Occipital lobe (tissue), 1 donor: ENCODE measurements at regions not wholly inside any gene's neighbourhood (a gene's known extent, or its start where the extent isn't known, plus 50 kb on each side); places are given as distances from the start of the nearest gene placed in this dataset.

Experiments
- DNase-seq: peaks from one replicate; lab custom pipeline; 2025; lab: John Stamatoyannopoulos, UW

DNA sequence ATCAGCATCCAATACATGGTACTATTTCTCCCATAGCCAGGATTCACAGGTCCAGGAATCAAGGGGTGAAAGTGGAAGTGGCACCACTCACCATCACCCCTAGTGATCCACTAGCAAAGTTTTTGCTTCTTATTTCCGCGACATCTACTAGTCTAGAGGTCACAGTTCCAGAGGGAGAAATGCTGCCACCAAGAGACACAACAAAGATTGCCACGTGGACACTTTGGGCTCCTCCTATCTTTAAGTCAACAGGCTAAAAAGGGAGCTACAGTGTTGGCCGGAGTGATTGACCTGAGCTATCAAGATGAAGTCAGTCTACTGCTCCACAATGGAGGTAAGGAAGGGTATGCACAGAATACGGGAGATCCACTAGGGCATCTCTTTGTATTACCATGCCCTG, 178.2 kb downstream of the AKR1D1 start:
- DNase-seq, result no peak

DNA sequence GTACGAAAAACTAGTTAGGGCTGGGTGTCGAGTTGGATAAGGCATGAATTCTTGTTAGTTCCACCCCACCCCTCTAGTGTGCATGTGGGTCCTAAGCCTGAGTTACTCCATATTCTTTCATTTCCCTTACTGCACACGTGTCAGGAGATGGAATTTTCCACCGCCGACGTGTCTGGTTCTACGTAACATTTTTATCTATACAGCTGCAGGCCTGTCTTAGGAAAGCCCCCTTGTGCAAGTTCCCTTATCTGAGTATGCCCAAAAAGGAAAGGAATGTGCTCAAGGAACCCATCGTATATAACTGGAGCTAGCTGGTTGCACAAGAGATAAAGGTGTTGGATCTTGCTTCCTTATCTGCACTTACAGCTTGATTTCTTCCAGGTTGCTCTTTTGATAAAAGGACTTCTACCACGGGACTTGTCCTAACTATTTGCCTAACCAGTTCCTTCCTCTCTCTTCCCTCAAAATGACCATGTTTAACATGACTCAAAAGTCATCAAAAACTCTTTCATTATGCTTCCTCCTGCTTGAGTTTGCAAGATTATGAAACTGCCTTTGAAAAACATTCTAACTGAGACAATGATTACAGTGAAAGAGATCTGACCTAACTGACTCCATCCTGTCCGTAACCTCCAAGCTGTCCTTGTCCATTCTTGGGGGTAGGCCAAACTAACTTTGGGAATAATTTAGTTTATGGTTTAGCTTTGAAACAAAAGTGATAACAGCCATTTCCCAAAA, 181.4 kb downstream of the AKR1D1 start:
- DNase-seq, result no peak

DNA sequence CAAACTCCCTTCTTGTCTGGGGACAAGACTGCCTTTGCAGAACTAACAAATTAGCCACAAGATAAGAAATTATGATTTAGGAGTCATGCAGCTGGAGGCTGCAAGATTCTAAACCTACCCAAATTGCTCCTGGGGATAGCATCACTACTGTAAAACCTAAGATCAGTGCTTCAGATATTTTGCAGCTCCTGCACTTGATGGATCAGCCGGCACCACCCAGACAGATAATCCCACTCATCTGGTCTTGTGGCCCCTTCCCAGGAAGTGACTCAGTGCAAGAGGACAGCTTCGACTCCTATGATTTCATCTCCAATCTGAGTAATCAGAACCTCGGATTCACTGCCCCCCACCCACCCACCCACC, 181.9 kb downstream of the AKR1D1 start:
- no peak for DNase-seq

DNA sequence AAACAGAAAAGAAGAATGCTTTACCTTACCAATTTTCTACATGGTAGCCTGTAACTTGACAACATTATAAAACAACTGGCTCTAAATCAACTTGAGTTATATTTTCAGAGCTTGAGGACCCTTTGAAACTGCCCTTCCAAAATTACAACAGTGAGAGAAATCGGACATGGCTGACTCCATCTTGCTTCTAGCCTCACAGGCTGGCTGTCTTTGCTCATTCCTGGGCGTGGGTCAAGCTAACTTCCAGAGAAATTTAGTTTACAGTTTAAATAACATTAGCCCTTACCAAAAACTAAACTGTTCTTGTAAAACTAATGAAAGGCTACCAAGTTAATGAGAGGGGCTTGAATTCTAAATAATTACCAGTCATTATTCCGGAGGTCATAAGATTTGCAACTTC, 183.4 kb downstream of the AKR1D1 start:
- DNase-seq, result no peak

DNA sequence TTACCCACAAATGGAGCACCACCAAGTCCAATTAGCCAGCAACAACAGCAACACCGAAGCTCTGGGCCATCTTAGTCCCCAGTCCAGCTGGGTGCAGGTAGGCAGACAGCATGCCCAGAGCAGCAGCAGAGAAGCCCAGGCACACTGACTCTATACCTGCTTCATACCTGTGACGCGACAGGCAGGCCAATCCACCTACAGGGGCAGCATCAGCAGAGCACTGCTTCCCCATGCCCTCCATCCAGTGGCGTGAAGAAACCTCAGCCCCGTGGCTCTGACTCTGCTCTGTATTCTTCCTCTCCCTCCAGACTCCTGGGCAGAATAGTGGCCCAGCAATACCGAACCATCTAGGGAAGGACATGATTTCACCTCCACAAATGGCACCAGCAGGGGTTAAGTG, 191.7 kb downstream of the AKR1D1 start:
- no peak for DNase-seq

DNA sequence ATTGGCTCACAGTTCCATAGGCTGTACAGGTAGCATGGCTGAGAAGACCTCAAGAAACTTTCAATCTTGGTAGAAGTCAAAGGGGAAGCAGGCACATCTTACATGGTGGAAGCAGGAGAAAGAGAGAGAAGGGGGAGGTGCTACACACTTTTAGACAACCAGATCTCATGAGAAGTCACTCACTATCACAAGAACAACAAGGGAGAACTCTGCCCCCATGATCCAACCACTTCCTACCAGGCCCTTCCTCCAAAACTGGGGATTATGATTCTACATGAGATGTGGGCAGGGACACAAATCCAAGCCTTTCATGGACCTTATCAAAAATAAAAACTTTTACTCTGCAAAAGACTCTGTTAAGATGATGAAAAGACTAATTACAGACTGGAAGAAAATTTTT, 183.2 kb upstream of the TRIM24 start:
- no peak for DNase-seq

DNA sequence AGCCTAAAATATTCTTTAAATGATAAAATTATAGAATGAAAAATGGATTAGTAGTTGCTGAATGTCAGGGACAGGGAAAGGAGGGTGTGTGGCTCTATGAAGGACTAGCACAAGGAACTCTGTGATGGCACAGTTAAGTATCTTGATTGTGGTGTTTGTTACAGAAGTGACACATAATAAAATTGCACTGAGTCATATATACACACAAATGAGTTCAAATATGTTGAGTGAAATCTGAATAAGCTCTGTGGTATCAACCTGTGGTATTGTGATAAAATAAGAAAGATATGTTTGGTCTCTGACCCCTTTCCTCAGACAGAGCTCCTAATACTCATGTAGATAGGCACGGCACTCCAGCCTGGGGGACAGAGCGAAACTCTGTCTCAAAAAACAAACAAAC, 181.5 kb upstream of the TRIM24 start:
- DNase-seq, result no peak

DNA sequence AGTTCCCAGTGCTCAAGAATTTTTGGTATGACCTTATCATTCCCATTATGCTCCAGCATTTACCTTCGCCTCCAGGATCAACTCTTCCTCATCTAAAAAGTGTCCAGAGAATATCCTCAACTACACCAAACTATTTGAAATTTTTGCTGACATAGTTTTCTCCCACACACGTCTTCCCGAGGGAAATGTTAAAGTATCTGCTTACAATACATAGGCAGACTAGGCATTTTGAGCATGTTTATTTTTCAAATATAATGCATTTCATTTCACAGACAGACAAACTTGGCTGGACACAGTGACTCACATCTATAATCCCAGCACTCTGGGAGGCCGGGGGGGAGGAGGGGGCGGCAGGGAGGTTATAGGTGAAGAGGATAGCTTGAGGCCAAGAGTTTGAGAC, 177.1 kb upstream of the TRIM24 start:
- no peak for DNase-seq

DNA sequence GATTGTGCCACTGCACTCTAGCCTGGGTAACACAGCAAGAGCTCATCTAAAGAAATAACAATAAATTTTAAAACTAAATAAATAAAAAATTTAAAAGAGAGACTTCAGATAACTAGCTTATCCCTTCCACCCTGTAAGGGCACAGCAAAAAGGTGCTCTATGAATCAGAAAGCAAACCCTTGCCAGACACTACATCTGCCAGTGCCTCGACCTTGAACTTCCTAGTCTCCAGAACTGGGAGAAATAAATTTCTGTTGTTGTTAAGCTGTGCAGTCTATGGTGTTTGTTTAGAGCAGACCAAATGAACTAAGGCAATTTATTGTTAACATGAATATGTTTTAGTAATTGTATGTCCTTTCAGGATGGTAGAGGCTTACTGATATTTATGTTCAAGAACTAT, 174.9 kb upstream of the TRIM24 start:
- no peak for DNase-seq

DNA sequence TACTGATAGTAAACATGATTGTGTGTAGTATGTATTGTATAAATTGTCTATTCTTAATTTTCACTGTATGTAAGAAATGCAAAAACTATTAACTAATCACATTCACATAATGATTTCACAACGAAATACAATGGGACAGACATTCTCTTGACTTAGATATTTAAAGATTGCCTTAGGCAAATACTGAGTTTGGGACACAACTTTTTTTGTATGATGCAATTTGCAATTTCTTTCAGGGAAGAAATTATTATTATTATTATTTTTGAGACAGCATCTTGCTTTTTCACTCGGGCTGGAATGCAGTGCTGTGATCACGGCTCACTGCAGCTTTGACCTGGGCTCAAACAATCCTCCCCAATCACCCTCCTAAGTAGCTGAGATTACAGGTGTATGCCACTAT, 173.2 kb upstream of the TRIM24 start:
- no peak for DNase-seq

DNA sequence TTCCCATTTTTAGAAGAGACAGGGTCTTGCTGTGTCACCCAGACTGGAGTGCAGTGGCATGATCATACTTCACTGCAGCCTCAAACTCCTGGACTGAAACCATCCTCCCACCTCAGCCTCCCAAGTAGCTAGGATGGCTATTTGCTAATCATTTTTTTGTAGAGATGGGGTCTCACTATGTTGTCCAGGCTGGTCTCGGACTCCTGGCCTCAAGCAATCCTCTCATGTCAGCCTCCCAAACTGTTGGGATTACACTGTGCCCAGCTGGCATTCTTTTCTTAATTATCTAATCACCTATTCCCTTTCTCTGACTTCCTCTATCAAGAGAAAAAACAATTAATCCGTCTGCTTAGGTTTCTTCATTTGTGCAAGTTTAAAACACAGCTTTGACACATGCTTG, 172.5 kb upstream of the TRIM24 start:
- DNase-seq, result no peak

DNA sequence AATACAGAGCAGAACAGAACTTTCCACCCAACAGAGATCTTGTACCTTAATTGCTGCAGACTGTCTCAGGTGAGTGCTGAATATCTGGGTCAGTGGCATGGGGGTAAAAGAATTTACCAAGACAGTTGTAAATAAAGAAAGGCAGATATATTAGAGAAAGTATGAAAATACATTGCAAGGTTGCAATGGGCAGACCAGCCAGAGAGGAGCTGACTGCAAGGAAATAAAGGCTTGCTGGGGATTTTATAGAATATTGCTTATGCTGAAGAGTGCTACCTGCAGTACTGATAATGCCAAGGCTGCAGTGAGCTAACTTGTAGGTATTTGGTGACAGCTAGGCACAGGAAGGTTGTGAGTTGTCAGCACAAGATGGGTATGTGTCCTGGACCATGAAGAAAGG, 171.0 kb upstream of the TRIM24 start:
- no peak for DNase-seq

DNA sequence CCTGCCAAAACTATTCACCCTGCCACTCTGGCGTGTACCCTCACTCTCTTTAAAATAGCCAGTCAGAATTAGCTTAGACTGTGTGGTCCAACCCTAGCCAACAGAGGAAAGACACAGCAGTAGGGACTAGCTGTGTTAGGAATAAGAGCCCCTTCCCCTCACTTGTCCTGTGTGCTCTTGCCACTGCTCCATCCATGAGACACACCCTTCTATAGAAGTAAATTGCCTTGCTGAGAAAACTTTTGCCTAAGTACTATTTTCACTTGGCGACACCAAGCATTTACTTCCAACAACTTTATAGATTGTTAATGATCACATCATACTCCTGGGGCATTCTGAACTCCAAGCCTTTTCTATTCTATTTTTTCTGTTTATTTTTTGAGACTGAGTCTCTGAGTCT, 170.2 kb upstream of the TRIM24 start:
- DNase-seq, result no peak

DNA sequence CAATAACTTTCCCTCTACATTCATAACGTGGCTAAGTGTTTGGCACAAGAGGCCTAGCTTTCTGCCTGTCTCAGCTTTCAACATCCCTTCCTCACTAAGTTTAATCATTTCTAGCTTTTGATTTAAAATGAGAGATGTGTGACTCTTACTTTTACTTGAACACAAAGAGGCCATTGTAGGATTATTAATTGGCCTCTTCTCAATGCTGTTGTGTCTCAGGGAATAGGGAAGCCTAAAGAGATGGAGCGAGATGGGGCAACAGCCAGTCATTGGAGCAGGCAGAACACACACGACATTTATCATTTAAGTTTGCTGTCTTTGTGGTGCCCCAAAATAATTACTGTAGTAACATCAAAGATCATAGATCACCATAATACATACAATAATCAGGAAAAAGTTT, 167.1 kb upstream of the TRIM24 start:
- no peak for DNase-seq

DNA sequence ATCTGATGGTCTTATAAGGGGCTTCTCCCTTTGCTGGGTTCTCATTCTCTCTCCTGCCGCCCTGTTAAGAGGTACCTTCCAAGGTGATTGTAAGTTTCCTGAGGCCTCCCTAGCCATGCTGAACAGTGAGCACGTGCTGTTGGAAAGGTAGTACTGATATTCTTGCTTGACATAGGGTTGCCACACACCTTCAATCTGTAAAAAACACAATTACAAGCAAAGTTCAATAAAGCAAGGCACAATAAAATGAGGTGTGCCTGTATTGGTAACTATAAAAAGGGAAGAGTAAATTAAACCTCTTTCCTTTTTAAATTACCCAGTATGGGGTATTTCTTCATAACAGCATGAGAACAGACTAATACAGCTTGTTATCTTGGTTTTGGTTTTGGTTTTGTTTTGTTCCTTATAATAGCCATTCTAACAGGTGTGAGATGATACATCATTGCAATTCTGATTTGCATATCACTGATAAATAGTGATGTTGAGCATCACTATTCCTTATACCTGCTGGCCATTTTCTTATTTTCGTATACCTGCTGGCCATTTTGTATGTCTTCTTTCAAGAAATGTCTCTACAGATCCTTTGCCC, 164.9 kb upstream of the TRIM24 start:
- DNase-seq, result no peak

DNA sequence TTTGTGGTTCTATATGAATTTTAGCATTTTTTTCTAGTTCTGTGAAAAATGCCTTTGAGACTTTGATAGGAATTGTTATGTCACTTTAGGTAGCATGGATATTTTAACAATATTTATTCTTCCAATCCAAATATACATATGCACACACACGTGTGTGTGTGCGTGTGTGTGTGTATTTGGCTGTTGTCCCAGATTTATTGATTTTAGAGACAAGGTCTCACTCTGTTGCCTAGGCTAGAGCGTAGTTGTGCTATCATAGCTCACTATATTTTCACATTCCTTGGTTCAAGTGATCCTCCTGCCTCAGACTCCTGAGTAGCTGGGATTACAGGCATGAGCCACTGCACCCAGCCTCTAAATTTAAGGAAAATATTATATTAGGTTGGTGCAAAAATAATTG, 162.5 kb upstream of the TRIM24 start:
- DNase-seq, result no peak

DNA sequence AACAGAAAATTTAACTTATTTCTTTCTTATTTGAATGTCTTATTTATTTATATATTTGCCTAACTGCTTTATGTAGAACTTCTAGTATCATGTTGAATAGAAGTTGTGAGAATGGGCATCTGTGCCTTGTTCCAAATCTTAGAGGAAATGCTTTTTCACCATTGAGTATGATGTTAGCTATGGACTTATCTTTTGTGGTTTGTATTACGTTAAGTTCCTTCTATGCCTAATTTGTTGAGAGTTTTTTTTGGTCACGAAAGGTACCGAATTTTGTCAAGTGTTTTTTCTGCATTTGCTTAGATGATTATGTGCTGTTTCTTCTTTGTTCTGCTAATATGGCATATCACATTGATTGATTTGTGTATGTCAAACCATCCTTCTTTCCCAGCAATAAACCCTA, 161.0 kb upstream of the TRIM24 start:
- no peak for DNase-seq

DNA sequence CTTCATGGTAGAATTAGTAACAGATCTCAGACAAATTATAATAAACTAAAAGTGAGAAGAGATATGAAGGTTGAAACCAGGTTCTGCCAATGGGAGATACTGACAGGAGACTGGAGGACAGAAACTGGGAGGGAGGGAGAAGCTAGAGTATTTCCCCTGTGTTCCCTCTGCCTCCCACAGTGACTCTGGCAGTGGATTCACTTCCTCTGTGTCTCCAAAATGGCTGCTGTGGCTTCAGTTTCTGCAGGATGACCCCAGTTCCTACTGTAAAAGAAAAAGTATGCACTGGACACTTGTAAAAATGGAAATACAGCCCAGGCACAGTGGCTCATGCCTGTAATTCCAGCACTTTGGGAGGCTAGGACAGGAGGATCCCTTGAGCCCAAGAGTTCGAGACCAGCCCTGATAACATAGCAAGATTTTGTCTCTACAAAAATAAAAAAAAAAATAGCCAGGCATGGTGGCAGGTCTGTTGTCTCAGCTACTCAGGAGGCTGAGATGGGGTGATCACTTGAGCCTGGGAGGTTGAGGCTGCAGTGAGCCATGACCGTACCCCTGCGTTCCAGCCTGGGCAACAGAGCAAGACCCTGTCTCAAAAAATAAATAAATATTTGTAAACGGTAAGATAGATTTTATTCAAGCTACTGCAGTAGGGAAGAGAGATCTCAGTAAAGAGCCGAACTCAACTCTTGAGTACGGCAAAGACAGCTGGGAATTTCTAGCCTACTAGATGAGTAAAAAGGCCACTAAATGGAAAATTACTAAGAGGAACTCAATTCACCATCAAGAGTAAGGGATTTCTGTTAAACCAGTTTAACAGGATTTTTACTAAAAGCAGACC, 156.6 kb upstream of the TRIM24 start:
- DNase-seq, result no peak

DNA sequence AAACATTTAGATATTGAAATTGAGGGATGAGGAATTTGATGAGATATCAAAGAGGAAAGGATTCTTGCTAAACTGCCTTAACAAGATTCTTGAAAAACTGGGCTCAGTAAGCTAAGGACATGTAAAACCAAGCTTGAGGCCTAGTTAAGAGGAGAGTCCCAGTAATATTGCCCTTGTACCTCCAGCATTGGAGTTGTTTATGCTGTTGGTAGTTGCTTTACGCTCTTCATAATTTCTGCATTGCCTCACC, 156.1 kb upstream of the TRIM24 start:
- no peak for DNase-seq

DNA sequence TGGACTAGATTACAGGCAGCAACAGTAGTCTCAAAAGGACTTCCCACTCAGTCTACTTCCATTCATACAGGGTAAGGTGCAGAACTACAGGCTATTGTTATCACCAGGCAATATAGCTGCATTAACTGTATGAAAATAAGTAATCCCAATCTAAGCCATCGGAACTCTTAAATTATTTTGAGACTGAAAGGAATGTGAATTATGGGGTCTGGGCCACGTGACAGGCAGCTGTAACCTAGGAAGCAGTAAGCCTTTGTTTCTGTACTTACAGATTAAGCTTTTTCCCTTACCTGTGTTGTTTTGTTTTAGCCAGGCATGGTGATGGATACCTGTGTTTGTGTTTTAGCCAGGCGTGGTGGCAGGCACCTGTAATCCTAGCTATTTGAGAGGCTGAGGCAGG, 152.4 kb upstream of the TRIM24 start:
- DNase-seq, result no peak

DNA sequence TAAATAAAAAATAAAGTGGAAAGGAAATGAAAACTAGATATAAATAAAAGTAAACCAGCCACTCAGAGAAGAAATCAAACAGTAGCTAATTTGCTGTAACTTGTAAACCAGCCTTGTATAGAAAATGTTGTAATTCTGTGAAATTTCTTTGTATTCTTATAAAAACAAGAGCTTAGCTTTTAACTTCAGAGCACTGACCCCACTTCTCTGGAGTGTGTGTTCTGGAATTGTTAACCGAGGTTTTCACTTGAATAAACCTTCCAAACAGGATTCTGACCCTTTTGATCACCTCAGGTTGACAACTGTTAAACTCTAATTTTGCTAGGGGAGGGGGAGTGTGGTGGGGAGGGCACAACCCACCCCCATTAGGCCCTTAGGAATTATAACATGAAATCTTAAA, 151.9 kb upstream of the TRIM24 start:
- DNase-seq, result no peak

DNA sequence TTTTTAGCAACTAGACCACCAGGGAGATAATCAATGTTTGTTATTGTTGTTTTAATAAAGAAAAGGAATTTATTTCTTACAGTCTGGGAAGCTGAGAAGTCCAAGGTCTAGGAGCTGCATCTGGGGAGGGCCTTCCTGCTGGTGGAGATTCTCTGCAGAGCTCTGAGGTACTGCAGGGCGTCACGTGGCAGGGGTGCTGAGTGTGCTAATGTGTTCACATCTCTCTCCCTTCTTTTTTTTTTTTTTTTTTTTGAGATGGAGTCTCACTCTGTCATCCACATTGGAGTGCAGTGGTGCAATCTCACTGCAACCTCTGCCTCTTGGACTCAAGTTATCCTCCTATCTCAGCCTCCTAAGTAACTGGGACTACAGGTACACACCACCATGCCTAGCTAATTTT, 150.9 kb upstream of the TRIM24 start:
- no peak for DNase-seq

DNA sequence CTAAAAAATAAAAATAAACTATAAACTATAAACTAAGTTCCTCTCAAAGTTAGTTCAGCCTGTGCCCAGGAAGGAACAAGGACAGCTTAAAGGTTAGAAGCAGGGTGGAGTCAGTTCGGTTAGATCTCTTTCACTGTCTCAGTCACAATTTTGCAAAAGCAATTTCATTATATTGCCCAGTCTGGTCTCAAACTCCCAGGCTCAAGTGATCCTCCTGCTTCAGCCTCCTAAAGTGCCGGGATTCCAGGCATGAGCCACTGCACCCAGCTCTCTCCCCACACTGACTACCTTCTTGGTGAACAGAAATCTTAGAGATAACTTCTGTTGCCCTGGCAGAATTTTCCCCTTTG, 146.3 kb upstream of the TRIM24 start:
- DNase-seq, result no peak
